ENCODE measurements at regions not wholly inside any gene's neighbourhood (a gene's known extent, or its start where the extent isn't known, plus 50 kb on each side); places are given as distances from the start of the nearest gene placed in this dataset.

DNA sequence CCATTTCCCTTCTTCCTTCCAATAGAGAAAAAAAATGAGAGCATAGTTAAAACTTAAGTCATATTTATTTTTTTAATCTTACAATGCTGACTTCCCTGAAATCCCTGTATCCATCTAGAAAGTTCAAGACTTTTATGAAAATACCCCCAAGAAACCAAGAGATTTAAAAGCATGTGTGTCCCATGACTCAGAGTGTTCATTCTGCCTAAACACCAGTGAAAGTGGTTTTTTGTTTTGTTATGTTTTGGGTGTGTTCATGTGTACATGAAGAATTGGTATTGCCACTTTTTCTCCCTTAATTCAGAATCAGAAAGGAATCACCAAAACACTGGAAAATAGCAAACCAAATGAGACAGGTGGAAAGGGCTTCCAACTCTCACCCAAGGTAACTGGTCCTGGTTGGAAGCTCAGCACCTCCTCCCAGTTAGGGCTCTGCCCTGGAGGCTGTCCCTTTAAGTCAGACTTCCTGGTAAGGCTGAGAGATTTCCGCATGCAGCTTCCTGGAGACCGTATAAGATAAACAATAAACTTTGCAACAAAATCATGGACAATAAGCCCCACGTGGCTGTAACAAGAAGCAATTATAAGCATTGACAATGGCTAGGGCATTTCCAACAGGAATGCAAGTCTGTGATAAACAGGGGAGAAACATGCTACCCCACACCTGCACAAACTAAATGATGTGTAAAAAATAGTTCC, 121.9 kb upstream of the ARHGEF3 start:
- peak in 3 of 5 experiments; percentile 24 to 73 (median 68) for DNase-seq

DNA sequence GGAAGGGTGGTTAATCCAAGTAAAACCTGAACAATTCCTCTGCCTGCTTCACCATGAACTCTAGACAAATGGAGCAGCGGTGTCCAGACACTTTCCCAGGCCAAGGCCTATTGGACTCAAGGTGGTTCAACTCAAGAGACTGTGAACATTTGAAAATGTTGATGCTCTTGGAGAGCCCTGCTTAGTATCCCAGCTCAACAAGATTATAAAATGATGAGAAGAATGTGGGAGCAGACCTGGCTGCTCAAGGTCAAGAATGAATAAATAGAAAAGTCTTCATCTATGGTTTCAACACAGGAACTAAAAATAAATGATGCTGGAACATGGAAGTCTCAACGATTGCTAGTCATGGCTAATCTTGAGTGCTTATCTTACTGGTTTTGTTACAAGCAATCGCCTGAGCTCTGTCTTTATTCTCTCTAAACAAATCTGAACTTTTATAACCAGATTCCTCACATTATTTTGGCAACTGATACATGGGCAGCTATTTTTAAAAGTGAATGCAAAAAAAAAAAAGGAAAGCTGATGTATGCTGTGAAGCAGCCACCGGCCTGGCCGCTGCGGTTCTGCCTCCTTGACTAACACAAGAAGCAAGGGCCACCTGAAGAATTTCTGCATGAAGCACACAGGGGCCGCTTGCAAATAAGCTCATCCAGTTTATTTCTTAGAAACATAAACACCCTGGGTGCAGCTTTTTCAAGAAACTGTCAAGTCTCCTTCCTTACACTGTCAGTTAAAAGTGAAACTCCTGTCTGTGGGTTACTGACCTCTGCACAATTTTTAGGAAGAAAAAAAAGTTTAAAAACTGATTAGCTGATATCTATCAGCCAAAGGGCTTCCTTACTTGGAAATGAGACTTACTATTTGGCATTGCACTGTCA, 120.1 kb upstream of the ARHGEF3 start:
- DNase-seq = peak in 1 of 5 experiments; percentile 79

DNA sequence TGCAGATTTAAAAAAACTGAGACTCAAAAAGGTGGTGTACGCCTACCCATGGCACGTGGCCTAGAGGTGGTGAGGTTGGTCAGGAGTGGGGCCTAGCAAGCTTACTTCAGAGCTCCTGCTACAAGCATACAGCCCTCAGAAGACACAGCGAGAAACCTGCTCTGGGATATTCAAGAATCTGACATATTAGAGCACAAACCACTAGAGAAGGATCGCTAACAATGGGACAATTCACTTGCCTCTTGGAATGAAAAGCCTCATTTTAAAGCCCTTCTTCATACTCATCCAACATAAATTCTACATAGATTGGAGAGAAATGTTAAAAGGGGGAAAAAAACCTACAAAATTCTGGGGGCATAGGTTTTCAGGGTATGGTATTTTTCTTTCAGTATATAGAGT, 118.0 kb upstream of the ARHGEF3 start:
- peak in 1 of 5 experiments; percentile 18 for DNase-seq

DNA sequence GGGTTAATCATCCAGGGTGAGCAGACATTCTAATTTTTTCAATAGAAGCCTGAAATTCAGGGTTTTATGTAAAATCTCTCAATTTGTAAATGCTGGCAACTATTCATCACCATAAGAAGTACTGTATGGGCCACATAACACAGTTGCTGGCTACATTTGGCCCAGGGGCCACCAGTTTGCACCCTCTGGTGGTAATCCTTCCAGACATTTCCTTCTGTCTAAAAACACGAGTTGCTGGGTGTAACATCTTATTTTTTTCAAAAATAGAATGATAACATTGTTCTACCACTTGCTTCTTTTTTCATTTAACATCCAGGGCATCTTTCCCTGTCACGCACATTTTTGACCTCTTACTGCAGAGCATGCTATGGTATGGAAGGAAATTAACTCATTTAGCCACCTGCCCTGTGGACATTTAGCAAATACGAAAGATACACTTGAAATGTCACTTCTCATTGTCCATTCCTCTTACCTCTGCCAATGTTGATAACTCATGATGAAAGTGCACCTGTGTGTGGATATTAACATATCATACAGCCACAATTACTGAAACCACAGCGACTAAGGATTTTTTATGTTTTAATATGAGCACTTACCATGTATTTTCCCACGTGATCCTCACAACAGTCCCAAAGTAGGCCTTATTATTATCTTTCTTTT, 117.5 kb upstream of the ARHGEF3 start:
- DNase-seq = peak in 1 of 5 experiments; percentile 61

DNA sequence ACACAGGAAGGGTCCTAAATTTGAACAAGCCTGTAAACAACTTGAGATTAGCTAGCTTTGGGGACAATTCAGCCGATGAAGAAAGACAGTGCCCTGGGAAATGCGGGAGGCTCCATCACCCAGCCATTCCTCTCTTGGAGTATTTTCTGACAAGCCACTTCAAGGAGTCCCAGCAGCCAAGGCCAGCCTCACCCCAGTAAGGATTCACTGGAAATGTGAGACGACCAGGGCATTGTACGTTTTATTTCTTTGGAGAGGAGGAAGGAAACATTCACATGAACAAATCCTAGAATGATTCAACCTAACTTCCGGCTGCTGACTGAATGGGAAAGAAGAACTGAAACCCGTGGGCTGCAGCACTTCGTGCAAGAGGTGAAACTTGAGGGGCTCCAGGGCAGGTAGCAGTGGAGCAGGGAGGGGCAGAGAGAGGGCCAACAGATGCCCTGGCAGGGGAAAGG, 116.4 kb upstream of the ARHGEF3 start:
- peak in 2 of 5 experiments; percentile 47 to 85 for DNase-seq

DNA sequence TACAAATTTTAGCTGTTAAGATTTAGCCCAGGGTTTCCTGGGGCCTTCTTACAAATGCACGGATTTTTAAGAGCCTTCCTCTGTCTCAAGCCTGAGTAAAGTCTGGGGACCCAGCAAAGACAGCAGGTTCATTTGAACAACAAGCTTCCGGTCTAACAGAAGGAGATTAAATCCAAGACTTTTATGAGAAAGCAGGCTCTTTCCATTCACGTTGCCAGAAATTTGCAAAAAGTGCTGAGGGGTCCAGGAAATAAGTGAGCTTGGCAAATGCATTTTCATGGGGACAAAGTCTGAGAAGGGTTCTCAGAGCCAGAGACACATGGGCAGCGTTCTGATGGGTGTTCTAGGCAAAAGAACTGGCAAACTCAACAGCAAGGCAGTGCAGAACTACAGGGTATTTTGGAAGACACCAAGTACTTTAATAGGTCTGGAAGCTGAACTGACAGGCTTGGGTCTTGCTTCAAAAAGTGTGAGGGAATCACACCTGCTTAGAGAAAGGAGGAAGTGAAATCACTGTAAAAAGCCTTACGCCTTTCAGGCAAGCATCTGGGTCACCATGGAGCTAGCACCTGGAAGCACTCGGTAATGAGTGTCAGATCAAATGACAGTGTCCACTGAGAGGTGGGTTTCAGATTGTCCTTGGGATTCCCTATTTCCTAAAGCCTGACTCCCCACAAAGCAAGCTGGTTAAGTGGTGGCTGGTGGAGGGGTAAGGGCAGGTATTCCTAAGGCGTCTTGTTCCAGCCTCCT, 115.8 kb upstream of the ARHGEF3 start:
- DNase-seq = peak in 1 of 5 experiments; percentile 54

DNA sequence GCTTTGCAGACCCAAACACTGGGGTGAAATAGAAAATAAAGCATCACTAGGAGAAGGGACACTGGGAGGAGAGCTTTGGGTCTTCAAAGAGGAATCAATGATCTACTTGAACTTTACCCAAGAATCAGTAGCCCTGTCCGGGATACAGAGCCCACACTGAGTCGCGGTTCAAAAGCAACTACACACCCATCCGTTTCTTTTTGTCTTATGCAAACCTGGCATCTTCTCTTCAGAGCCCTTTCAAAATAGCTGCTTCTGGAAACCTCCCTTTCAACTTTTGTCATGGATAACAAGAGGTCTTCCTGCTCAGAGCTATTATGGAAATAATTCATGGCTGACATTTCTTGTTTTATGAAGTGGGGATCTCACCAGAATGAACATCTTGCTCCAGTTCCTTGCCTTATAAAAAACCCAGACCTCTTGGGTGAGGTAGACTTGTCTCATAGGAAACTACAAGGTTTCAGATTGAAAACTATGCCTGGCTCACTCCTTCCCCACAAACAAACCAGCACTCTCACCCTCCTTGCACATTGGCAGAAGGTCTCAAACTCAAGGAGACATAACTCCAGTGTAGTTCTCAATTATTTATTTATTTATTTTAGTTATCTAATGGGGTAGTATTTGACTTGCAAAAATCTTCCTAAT, 115.1 kb upstream of the ARHGEF3 start:
- peak in 1 of 5 experiments; percentile 58 for DNase-seq

DNA sequence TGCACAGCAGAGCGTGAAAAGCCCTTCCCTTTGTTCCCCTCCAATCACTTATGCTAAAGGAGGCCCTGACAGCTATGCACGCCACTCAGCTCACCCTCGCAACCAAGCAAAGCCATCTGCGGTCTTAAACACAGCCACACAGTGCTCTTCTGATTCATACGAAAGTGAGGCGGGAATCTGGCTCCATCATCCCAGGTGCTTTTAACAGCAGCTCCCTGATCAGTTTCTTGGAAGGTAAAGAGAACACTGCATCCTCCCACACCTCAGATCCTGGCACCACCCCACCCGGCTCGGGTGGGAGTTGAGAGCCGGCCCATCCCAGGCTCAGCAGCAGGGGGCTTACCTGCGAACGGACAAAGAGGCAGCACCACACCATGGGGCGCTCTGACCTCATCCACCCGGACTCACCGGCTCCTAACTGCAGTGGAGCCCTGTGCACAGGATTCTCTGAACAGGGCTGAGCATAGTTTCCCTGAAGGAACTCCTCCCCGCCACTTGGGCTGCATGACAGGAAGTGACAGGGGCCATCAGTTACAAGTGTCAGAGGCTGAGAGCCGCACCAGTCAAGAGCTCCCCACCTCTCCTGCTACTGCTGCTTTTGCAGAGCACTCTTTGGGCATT, 114.3 kb upstream of the ARHGEF3 start:
- peak; percentile 35 to 92 (median 61) for DNase-seq

DNA sequence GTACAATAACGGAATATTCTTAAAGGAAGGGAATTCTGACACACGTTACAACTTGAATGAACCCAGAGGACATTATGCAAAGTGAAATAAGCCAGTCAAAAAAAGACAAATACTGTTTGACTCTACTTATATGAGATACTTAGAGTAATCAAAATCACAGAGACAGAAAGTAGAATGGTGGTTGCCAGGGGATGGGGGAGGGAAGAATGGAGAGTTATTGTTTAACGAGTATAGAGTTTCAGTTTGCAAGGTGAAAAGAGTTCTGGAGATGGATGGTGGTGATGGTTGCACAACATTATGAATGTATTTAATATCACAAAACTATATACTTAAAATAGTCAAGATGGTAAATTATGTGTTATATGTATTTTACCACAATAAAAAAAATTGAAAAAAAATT, 112.9 kb upstream of the ARHGEF3 start:
- DNase-seq = peak in 1 of 5 experiments; percentile 49

DNA sequence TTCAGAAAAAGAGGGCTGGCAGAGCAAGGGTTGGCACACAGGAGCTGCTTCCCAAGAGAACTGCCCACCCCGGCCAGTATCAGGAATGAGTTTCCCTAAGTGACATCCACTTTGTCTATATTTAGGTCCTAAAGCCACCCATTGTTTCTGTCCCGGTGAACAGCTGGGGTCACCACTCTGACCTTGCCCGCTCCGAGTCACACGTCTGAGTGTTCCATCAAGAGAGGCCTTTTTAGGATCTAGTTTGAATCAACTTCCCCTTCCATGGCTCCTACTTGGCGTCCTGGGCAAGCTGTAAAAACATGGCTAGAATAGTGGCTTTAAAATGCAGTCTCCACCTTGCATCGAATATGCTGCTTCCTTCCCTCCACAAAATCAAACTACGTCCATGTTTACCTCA, 109.6 kb upstream of the ARHGEF3 start:
- no peak for DNase-seq

DNA sequence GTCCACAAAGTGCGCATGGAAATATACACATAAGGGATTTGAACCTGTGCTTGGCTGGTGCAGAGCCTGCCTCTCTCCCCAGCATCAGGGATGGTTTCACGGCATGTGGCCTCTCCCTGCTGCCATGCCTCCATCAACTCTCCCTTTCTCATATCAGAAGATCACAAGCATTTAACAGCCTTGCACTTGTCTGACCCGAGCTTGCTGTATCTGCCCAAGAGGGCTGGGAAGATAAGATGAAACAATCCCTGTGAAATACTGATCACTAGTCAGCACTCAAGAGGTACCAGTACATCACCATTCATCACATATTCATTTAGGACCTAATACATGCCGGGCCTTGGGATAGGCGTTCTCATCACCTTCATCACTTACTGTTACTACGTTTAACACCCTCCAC, 107.6 kb upstream of the ARHGEF3 start:
- DNase-seq = no peak

DNA sequence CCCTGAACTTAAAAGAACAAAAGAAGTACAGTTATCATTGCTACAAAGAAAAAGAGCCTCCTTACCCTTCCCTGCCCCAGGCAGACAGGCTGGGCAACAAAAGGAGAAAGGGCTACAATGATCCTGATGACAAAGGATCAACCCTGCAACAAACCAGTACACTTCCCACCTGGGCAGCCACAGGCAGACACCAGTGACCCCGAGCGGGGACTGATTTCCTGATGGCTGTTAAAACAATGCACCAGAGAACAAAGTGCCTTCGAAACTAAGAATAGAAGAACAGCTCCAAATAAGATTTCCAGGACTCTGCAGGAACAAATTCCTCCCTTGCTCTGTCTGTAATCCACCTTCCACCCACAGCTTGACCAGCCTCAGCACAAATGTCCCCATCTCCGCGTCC, 106.3 kb upstream of the ARHGEF3 start:
- DNase-seq = no peak

DNA sequence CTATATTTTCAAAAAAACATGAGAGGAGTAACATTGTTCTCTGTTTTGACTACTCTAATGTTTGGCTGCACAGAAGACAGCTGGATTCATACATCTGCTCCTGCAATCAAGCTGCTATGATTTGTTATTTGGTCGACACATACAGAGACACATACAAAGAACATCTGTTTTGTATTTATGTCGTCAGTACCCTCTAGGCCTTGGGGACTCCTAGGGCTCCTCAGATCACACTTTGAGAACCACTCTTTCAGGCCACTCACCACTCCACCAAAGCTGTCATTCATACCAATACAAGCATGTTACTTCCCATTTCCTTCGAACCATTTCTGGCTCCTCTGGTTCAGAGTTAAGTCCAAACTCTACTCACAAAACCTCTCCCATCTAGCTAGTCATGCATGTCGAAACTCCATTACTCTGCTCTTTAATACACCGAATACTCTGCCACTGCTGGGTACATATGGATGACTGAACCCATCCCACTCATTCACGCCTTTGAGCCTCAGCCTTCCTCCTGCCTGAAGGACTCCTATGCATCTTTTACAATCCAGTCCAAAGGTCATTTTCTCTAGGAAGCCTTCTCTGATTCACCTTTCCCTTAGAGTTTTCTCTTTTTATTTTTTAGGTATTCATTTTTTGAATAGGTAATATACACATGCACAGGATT, 102.9 kb upstream of the ARHGEF3 start:
- DNase-seq = no peak

DNA sequence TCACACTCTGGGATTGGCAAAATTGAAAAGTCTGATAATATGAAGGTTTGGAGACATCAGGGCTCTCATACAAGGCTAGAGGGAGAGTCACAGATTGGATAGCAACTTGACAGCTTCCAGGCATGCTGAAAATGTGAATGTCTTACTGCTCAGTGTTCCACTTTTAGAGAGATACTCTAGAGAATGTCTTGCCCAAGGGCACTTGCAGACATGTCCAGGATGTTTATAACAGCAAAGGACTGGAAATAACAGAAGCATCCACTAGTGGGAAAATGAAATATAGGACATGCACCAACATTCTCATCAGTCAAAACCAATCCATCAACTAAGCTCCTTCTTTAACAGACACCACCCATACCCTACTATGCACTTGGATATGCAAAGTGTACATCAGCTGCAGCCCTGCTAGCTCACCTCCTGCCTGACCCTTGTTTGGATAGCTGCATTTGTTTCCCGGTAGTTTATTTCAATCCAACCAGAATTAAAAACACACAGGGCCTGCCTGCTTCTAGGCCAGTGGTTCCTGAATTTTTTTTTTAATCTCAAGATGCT, 101.6 kb upstream of the ARHGEF3 start:
- DNase-seq = no peak

DNA sequence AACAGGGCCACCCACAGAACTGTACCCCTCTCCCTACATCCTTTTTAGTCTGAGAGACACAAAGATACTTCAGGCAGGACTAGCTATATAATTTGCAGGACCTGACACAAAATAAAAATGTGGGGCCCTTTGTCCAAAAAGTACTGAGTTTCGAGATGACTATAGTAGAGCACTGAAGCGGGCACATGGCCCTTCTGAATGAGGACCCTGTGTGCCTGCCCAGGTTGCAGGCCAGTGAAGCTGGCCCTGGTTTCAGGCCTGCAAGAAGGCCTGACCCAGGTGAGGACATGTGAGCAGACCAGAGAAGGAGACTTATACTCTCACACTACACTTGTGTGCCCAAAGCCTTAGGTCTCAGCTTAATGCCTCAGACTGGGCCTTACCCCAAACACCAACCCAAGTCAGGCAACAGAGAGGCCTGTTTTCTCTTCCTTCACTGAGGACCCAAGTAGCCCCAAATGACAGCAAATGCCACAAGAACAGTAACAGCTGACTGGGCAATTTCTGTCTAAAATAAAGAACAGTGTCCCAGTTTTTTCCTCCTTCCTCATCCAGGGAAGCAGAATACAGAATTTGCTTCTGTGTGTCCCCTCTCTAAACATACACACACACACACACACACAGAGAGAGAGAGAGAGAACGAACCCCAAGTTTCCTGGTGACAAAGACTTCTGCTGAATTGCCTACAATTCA, 100.9 kb upstream of the ARHGEF3 start:
- no peak for DNase-seq

DNA sequence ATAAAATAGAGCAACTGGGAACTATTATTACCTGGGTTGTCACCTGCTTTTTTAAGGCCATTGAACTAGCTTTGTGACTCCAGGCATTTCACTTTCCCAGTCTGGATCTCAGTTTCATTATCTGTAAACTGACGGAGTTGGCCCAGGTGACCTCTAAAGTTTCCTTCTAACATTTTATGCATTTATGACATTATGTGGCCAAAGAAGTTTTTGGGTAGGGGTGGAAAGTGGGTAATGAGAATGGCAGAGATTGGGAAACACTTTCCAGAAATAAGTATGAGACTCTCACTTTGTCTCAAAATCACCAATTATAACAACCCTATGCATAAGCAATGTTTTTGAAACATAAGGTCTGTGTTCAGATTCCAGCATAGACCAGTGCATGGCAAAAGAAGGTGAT, 99.1 kb upstream of the ARHGEF3 start:
- DNase-seq = no peak

DNA sequence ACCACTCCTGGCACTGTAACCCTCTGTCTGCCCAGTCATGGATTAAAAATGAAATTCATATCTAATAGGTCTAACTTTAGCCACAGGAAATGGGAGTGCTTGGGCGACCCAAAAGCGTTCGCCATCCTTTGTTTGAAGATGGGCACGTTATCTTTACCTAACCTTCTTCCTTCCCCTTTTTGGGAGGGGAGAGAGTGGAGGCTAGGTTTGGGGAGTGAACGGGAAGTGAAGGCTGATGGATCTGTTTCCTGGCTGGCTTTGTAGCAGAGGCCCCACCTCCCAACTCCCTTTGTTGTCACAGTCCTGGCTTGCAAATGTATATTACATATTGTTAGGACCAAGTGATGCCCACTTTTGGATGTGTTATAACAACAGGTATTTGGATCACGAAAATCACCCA, 98.1 kb upstream of the ARHGEF3 start:
- DNase-seq = no peak

DNA sequence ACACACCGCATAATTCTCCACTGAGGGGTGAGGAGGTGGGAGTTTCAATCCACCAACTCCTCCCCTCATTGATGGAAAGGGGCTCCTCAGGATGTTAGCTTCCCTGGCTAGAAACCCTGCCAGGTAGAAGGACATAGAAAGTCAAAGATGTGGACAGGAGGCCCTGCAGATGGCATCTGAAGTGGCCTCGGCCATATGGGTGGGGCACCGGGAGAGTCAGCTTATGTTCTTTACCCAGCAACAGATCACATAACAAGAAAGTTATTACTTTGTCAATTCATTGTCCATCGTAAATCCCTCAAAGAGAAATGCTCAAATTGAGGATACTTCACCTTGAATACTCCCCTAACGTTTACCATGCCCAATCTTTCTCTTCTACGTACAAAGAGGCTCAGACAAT, 97.3 kb upstream of the ARHGEF3 start:
- no peak for DNase-seq

DNA sequence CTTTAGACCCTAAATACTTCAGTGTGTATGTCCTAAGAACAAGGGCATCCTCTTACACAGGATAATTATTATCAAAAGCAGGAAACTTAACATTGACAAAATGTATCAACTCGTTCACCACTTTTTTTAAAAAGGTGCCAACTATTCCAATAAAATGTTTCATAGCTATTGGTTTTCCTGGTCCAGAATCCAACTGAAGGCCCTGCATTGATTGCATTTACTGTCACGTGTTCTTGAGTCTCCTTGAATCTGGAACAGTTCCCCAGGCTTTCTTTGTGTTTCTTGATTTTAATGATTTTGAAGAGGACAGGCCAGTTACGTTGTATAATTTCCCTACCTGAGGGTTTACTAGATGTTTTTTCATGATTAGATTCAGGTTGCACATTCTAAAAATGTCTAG, 94.6 kb upstream of the ARHGEF3 start:
- DNase-seq = no peak

DNA sequence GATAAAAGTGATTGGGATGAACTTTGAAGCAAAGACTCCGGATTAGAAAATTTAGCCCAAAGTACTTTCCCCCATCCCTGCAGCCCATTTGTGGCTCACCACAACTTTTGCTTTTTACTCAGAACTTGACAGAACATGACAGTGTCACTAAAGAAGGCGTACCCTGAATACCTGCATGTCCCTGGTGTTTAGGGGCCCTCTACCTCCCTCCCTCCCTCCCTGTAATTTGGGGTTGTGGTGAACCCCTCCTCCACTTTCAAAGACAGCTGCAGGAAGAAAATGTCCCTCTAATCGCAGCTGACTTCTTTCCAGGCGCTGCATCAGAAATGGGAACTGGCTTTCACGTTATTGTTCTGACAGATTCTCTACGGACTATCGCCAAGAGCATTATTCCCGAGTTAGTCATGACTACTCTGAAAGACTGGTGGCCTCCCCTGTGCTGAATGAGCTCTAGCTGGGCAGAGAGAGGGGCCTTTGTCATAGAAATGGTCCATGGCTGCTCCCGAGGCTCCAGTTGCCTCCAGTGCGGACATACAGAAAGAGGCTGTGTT, 93.2 kb upstream of the ARHGEF3 start:
- peak in 1 of 5 experiments; percentile 75 for DNase-seq
